ENCODE measurements at regions not wholly inside any gene's neighbourhood (a gene's known extent, or its start where the extent isn't known, plus 50 kb on each side); places are given as distances from the start of the nearest gene placed in this dataset.
A peak's percentile ranks its signal among the peaks of the same experiment; 100 is the strongest.

- H2AFZ ChIP-seq (ENCODE audit: low read length), result peak overlapping the region; percentile 72
- H4K20me1 ChIP-seq (ENCODE audit: insufficient read depth, low read length, poor library complexity, severe bottlenecking), result no peaks in the 10 kb centered on the region
- no peaks in the 10 kb centered on the region for H3K9me3 ChIP-seq (ENCODE audit: insufficient read depth, low read depth, low read length)
- peaks cover 48% of the 10 kb centered on the region for H3K4me1 ChIP-seq (ENCODE audit: insufficient read depth, low read length, poor library complexity, severe bottlenecking)
- no peaks in the 10 kb centered on the region for H3K27me3 ChIP-seq (ENCODE audit: insufficient read depth, low read length, poor library complexity, severe bottlenecking)
- H3K9me2 ChIP-seq (replicated peaks; ENCODE audit: low read depth, low read length), result no peaks in the 10 kb centered on the region
- TF ChIP-seq EZH2phosphoT487 (IDR thresholded peaks at IDR 0.05; ENCODE audit: borderline replicate concordance), result no peak
- TF ChIP-seq, protein P1, sequence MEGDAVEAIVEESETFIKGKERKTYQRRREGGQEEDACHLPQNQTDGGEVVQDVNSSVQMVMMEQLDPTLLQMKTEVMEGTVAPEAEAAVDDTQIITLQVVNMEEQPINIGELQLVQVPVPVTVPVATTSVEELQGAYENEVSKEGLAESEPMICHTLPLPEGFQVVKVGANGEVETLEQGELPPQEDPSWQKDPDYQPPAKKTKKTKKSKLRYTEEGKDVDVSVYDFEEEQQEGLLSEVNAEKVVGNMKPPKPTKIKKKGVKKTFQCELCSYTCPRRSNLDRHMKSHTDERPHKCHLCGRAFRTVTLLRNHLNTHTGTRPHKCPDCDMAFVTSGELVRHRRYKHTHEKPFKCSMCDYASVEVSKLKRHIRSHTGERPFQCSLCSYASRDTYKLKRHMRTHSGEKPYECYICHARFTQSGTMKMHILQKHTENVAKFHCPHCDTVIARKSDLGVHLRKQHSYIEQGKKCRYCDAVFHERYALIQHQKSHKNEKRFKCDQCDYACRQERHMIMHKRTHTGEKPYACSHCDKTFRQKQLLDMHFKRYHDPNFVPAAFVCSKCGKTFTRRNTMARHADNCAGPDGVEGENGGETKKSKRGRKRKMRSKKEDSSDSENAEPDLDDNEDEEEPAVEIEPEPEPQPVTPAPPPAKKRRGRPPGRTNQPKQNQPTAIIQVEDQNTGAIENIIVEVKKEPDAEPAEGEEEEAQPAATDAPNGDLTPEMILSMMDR (conservative IDR thresholded peaks at IDR 0.05; ENCODE audit: low read length), result no peak
- H3K9ac ChIP-seq (ENCODE audit: low read depth, low read length, poor library complexity, severe bottlenecking), result peak overlapping the region; percentile 96
- peak overlapping the region; percentile 82 for H3K4me2 ChIP-seq (ENCODE audit: low read depth, low read length, poor library complexity, severe bottlenecking)
- peaks cover 49% of the 10 kb centered on the region for H3K79me2 ChIP-seq (ENCODE audit: insufficient read depth, low read length)
- peaks cover 9% of the 10 kb centered on the region for H3F3A ChIP-seq (ENCODE audit: low read depth)
- peak overlapping the region; percentile 94 for H3K4me3 ChIP-seq (ENCODE audit: low read length, poor library complexity, severe bottlenecking)
- no peaks in the 10 kb centered on the region for H3K36me3 ChIP-seq (ENCODE audit: insufficient read depth, low read length)
Observed at GRCh38 chr6:26170951-26171841, 84.0 kb downstream of the HFE start.

DNA sequence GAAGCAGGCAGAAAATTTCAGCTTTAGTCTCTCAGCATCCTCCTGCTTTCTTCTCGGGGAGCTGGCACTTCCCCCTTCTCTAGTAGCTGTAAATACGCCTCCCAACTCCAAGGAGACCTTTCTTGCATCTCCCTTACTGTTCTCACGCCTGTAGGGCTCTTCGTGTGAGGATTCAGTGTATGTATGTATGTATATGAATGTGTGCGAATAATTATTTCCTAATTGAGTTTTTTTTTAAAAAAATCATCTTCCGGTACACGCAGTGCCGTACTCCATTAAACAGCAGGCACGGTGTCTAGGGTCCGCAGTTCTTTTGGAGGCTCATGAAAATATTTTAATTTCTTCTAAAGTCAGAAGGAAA lies 85.4 kb downstream of the HFE start:
- H3K9ac ChIP-seq (ENCODE audit: low read depth, low read length, poor library complexity, severe bottlenecking), result peak overlapping the region; percentile 96
- H3K4me2 ChIP-seq (ENCODE audit: low read depth, low read length, poor library complexity, severe bottlenecking), result peak overlapping the region; percentile 80

GRCh38 chr6:26173836-26174145 lies 86.6 kb downstream of the HFE start:
- Histone ChIP-seq H2AFZ (ENCODE audit: low read length) (no peak overlapping the region), H3K79me2 (ENCODE audit: insufficient read depth, low read length) (peaks cover 40% of the 10 kb centered on the region), H3K9me3 (ENCODE audit: insufficient read depth, low read depth, low read length) (no peaks in the 10 kb centered on the region), H3K4me2 (ENCODE audit: low read depth, low read length, poor library complexity, severe bottlenecking) (peak overlapping the region; percentile 80), H3K27me3 (ENCODE audit: insufficient read depth, low read length, poor library complexity, severe bottlenecking) (no peaks in the 10 kb centered on the region), H3K9ac (ENCODE audit: low read depth, low read length, poor library complexity, severe bottlenecking) (peak overlapping the region; percentile 96), H3F3A (ENCODE audit: low read depth) (peaks cover 9% of the 10 kb centered on the region), H3K9me2 (replicated peaks; ENCODE audit: low read depth, low read length) (no peaks in the 10 kb centered on the region), H4K20me1 (ENCODE audit: insufficient read depth, low read length, poor library complexity, severe bottlenecking) (no peaks in the 10 kb centered on the region), H3K4me3 (ENCODE audit: low read length, poor library complexity, severe bottlenecking) (peak overlapping the region; percentile 94), H3K36me3 (ENCODE audit: insufficient read depth, low read length) (no peaks in the 10 kb centered on the region), H3K4me1 (ENCODE audit: insufficient read depth, low read length, poor library complexity, severe bottlenecking) (peaks cover 44% of the 10 kb centered on the region)
- TF ChIP-seq, protein P1 (conservative IDR thresholded peaks at IDR 0.05; ENCODE audit: low read length), result no peak
- no peak for TF ChIP-seq EZH2phosphoT487 (IDR thresholded peaks at IDR 0.05; ENCODE audit: borderline replicate concordance)

More for the DNA sequence above, 85.4 kb downstream of the HFE start:
- Histone ChIP-seq H3K79me2 (ENCODE audit: insufficient read depth, low read length) (peaks cover 44% of the 10 kb centered on the region), H3F3A (ENCODE audit: low read depth) (peaks cover 9% of the 10 kb centered on the region), H4K20me1 (ENCODE audit: insufficient read depth, low read length, poor library complexity, severe bottlenecking) (no peaks in the 10 kb centered on the region), H3K27me3 (ENCODE audit: insufficient read depth, low read length, poor library complexity, severe bottlenecking) (no peaks in the 10 kb centered on the region), H2AFZ (ENCODE audit: low read length) (0 out of 2 replicates have a peak overlapping the region, but pooled peaks have one; percentile 1), H3K9me3 (ENCODE audit: insufficient read depth, low read depth, low read length) (no peaks in the 10 kb centered on the region), H3K4me1 (ENCODE audit: insufficient read depth, low read length, poor library complexity, severe bottlenecking) (peaks cover 44% of the 10 kb centered on the region), H3K36me3 (ENCODE audit: insufficient read depth, low read length) (no peaks in the 10 kb centered on the region), H3K4me3 (ENCODE audit: low read length, poor library complexity, severe bottlenecking) (peak overlapping the region; percentile 94), H3K9me2 (replicated peaks; ENCODE audit: low read depth, low read length) (no peaks in the 10 kb centered on the region)
- TF ChIP-seq EZH2phosphoT487 (IDR thresholded peaks at IDR 0.05; ENCODE audit: borderline replicate concordance), result no peak
- TF ChIP-seq, protein P1 (conservative IDR thresholded peaks at IDR 0.05; ENCODE audit: low read length), result no peak
